ENCODE measurements at regions not wholly inside any gene's neighbourhood (a gene's known extent, or its start where the extent isn't known, plus 50 kb on each side); places are given as distances from the start of the nearest gene placed in this dataset.
"Not testable (repeated sequence)": the region's sequence is repeated elsewhere in the genome, so short reads cannot be mapped to it uniquely, and the experiment has no call there.

DNA sequence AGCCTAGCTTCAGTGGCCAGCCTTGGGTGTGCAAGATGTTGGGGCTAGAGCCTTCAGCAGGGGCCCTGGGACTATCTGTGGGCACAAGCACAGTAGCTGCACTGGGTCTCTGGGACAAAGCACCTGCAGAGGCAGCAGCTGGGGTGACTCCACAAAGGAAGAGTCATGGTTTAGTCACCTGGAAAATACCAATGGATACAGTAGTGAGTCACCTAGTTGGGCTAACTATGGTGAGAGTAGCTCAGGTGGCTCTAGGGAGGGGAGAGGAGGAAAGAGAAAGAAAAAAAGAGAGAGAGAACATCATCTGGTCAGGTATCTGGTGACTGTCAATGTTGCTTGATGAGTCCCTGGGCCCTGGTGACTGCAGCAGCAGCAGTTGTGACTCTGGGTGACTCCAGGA is 72.9 kb upstream of the SPIN4 start:
- DNase-seq (no peak), ATAC-seq (no peak)
- no peaks in the 10 kb centered on the region for H3K27me3 ChIP-seq
- H3K4me1 ChIP-seq, result no peaks in the 10 kb centered on the region
- TF ChIP-seq POLR2A (IDR thresholded peaks at IDR 0.05), result no peak
- TF ChIP-seq, protein P1, sequence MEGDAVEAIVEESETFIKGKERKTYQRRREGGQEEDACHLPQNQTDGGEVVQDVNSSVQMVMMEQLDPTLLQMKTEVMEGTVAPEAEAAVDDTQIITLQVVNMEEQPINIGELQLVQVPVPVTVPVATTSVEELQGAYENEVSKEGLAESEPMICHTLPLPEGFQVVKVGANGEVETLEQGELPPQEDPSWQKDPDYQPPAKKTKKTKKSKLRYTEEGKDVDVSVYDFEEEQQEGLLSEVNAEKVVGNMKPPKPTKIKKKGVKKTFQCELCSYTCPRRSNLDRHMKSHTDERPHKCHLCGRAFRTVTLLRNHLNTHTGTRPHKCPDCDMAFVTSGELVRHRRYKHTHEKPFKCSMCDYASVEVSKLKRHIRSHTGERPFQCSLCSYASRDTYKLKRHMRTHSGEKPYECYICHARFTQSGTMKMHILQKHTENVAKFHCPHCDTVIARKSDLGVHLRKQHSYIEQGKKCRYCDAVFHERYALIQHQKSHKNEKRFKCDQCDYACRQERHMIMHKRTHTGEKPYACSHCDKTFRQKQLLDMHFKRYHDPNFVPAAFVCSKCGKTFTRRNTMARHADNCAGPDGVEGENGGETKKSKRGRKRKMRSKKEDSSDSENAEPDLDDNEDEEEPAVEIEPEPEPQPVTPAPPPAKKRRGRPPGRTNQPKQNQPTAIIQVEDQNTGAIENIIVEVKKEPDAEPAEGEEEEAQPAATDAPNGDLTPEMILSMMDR (IDR thresholded peaks at IDR 0.05), result no peak
- H3K9me3 ChIP-seq, result no peaks in the 10 kb centered on the region
- H3K27ac ChIP-seq, result no peak overlapping the region
- H3K4me3 ChIP-seq, result no peak overlapping the region
- no peaks in the 10 kb centered on the region for H3K36me3 ChIP-seq
- intact Hi-C loops (cut with DNase I), result no loop called here

DNA sequence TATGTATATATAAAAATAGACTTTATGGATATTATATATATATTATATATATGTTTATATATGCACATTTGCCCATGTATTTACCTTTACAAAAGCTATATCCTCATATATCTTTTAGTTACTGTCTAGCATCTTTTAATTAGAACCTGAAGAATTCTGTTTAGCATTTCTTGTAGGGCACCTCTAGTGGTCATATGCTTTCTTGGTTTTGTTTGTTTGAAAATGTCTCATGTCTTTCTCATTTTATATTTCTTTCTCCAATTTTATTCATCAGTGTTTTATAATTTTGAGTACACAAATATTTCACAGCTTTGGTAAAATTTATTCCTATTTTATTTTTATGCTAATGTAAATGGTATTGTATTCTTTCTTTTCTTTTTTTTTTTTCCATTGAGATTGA is 70.3 kb upstream of the SPIN4 start:
- H3K27me3 ChIP-seq, result no peaks in the 10 kb centered on the region
- H3K36me3 ChIP-seq, result no peaks in the 10 kb centered on the region
- H3K9me3 ChIP-seq, result no peaks in the 10 kb centered on the region
- DNase-seq (no peak), ATAC-seq (no peak)
- no peak overlapping the region for H3K27ac ChIP-seq
- H3K4me1 ChIP-seq, result no peaks in the 10 kb centered on the region
- TF ChIP-seq POLR2A (IDR thresholded peaks at IDR 0.05), result no peak
- TF ChIP-seq, protein P1 (IDR thresholded peaks at IDR 0.05), result no peak
- H3K4me3 ChIP-seq, result no peak overlapping the region
- intact Hi-C loops (cut with DNase I), result no loop called here

DNA sequence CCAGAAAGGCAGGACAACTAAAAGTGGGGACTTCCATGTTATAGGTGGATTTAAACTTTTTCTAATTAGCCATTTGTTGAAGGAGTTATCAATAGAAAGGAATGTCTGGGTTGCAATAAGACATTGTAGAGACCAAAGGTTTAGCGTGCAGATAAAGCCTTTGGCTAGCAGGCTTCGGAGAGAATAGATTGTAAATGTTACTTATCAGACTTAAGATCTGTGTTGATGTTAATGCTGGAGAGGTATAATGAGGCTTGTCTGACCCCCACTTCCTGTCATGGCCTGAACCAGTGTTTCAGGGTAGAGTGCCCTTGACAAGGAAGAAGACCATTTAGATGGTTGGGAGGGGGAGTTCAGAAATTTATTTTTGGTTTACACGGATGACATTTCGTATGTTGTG is 67.1 kb upstream of the SPIN4 start:
- 87 to 97% (median 91%) methylated on average over 4 of the region's 4 CpGs for WGBS, 4 donors
- no peak for ATAC-seq
- Histone ChIP-seq H3K36me3 (no peaks in the 10 kb centered on the region), H3K9me3 (no peaks in the 10 kb centered on the region), H3K4me3 (no peak overlapping the region), H3K4me1 (no peaks in the 10 kb centered on the region), H3K27me3 (no peaks in the 10 kb centered on the region), H3K27ac (no peak overlapping the region)
- intact Hi-C loops (cut with DNase I), result no loop called here
- TF ChIP-seq POLR2A (IDR thresholded peaks at IDR 0.05), result no peak
- TF ChIP-seq, protein P1 (IDR thresholded peaks at IDR 0.05), result no peak
- no peak for DNase-seq

DNA sequence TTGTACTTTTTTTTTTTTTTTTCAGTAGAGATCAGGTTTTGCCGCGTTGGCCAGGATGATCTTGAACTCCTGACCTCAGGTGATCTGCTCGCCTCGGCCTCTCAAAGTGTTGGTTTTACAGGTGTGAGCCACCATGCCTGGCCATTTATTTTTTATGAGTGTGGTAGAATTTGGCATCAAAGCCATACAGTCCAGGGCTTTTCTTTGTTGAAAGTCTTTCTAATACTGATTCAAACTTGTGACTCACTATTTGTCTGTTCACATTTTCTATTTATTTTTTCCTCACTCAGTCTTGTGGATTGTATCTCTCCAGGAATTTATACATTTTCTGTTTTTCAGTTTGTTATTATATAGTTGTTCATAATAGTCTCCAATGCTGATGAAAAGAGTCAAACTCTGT is 66.5 kb upstream of the SPIN4 start:
- Histone ChIP-seq H3K27ac (no peak overlapping the region), H3K4me1 (no peaks in the 10 kb centered on the region), H3K9me3 (no peaks in the 10 kb centered on the region), H3K4me3 (no peak overlapping the region), H3K27me3 (no peaks in the 10 kb centered on the region), H3K36me3 (no peaks in the 10 kb centered on the region)
- ATAC-seq (no peak), DNase-seq (no peak)
- 86 to 96% (median 93%) methylated on average over 4 of the region's 4 CpGs for WGBS, 4 donors
- intact Hi-C loops (cut with DNase I), result no loop called here
- TF ChIP-seq POLR2A (IDR thresholded peaks at IDR 0.05), result no peak
- TF ChIP-seq, protein P1 (IDR thresholded peaks at IDR 0.05), result no peak

DNA sequence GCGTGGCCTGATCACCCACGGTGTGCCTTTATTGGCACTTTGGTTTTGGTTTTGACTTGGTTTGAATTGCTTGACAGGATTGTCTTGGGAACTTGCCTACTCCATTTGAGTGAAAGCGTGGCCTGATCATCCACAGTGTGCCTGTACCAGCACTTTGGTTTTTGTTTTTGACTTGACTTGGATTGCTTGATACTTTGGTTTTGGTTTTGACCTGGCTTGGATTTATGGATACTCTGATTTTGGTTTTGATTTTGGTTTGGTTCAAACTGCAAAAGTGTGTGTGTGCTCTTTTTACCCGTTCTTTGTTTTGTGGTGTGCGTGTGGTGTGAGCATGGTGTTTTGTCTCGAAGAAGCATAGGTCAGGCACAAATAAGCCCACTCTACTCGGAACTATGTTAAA is 58.8 kb upstream of the SPIN4 start:
- H3K4me1 ChIP-seq; H3K27me3 ChIP-seq; DNase-seq; H3K4me3 ChIP-seq; H3K9me3 ChIP-seq; H3K27ac ChIP-seq; intact Hi-C loops (cut with DNase I); H3K36me3 ChIP-seq; ATAC-seq: not testable (repeated sequence)
- 87 to 98% (median 91%) methylated on average over 7 of the region's 7 CpGs for WGBS, 4 donors
